ENCODE measurements at regions not wholly inside any gene's neighbourhood (a gene's known extent, or its start where the extent isn't known, plus 50 kb on each side); places are given as distances from the start of the nearest gene placed in this dataset.

- no peaks in the 10 kb centered on the region for H3K79me2 ChIP-seq (ENCODE audit: insufficient read depth, low read length)
- no peaks in the 10 kb centered on the region for H3K9me2 ChIP-seq (replicated peaks; ENCODE audit: insufficient read depth, low read length)
- H3K36me3 ChIP-seq (ENCODE audit: low read length) = no peaks in the 10 kb centered on the region
- H3K4me2 ChIP-seq (ENCODE audit: low read depth, low read length, poor library complexity, severe bottlenecking) = no peak overlapping the region
- no peaks in the 10 kb centered on the region for H3K27me3 ChIP-seq (ENCODE audit: low read length)
- no peak overlapping the region for H3K27ac ChIP-seq (ENCODE audit: low read depth, low read length)
- H3K9ac ChIP-seq (ENCODE audit: low read length) = no peak overlapping the region
- H3F3A ChIP-seq (ENCODE audit: insufficient read depth) = no peaks in the 10 kb centered on the region
- no peak overlapping the region for H3K4me3 ChIP-seq (ENCODE audit: insufficient read depth, low read length, poor library complexity, severe bottlenecking)
- no peak overlapping the region for H2AFZ ChIP-seq (ENCODE audit: low read depth, low read length, severe bottlenecking)
- H3K9me3 ChIP-seq (ENCODE audit: insufficient read depth, low read length) = no peaks in the 10 kb centered on the region
- TF ChIP-seq CTCF (IDR thresholded peaks at IDR 0.05; ENCODE audit: insufficient read depth, low read length, poor library complexity, severe bottlenecking) (no peak), EZH2phosphoT487 (conservative IDR thresholded peaks at IDR 0.05; ENCODE audit: low read length) (no peak)
- H4K20me1 ChIP-seq (ENCODE audit: low read depth, low read length) = no peaks in the 10 kb centered on the region
Observed at GRCh38 chr21:28669971-28670653, 322.6 kb downstream of the LTN1 start.

- no peaks in the 10 kb centered on the region for H3K9me2 ChIP-seq (replicated peaks; ENCODE audit: insufficient read depth, low read length)
- no peak overlapping the region for H3K4me3 ChIP-seq (ENCODE audit: insufficient read depth, low read length, poor library complexity, severe bottlenecking)
- no peaks in the 10 kb centered on the region for H3K36me3 ChIP-seq (ENCODE audit: low read length)
- H3K4me2 ChIP-seq (ENCODE audit: low read depth, low read length, poor library complexity, severe bottlenecking) = no peak overlapping the region
- H3K27me3 ChIP-seq (ENCODE audit: low read length) = no peaks in the 10 kb centered on the region
- no peak overlapping the region for H2AFZ ChIP-seq (ENCODE audit: low read depth, low read length, severe bottlenecking)
- no peaks in the 10 kb centered on the region for H3K79me2 ChIP-seq (ENCODE audit: insufficient read depth, low read length)
- no peak overlapping the region for H3K27ac ChIP-seq (ENCODE audit: low read depth, low read length)
- no peaks in the 10 kb centered on the region for H3F3A ChIP-seq (ENCODE audit: insufficient read depth)
- H3K9me3 ChIP-seq (ENCODE audit: insufficient read depth, low read length) = no peaks in the 10 kb centered on the region
- no peaks in the 10 kb centered on the region for H4K20me1 ChIP-seq (ENCODE audit: low read depth, low read length)
- TF ChIP-seq CTCF (IDR thresholded peaks at IDR 0.05; ENCODE audit: insufficient read depth, low read length, poor library complexity, severe bottlenecking) (no peak), EZH2phosphoT487 (conservative IDR thresholded peaks at IDR 0.05; ENCODE audit: low read length) (no peak)
- no peak overlapping the region for H3K9ac ChIP-seq (ENCODE audit: low read length)
Observed at GRCh38 chr21:28669321-28669720, 323.4 kb downstream of the LTN1 start.

GRCh38 chr21:28663754-28664153, 328.9 kb downstream of the LTN1 start:
- no peaks in the 10 kb centered on the region for H3K27me3 ChIP-seq (ENCODE audit: low read length)
- no peak overlapping the region for H3K4me3 ChIP-seq (ENCODE audit: insufficient read depth, low read length, poor library complexity, severe bottlenecking)
- no peaks in the 10 kb centered on the region for H4K20me1 ChIP-seq (ENCODE audit: low read depth, low read length)
- no peak for TF ChIP-seq CTCF (IDR thresholded peaks at IDR 0.05; ENCODE audit: insufficient read depth, low read length, poor library complexity, severe bottlenecking)
- TF ChIP-seq EZH2phosphoT487 (conservative IDR thresholded peaks at IDR 0.05; ENCODE audit: low read length) = no peak
- no peak overlapping the region for H2AFZ ChIP-seq (ENCODE audit: low read depth, low read length, severe bottlenecking)
- H3K4me2 ChIP-seq (ENCODE audit: low read depth, low read length, poor library complexity, severe bottlenecking) = no peak overlapping the region
- no peak overlapping the region for H3K9ac ChIP-seq (ENCODE audit: low read length)
- no peak overlapping the region for H3K27ac ChIP-seq (ENCODE audit: low read depth, low read length)
- no peaks in the 10 kb centered on the region for H3K36me3 ChIP-seq (ENCODE audit: low read length)
- no peaks in the 10 kb centered on the region for H3F3A ChIP-seq (ENCODE audit: insufficient read depth)
- H3K9me2 ChIP-seq (replicated peaks; ENCODE audit: insufficient read depth, low read length) = no peaks in the 10 kb centered on the region
- no peaks in the 10 kb centered on the region for H3K9me3 ChIP-seq (ENCODE audit: insufficient read depth, low read length)
- no peaks in the 10 kb centered on the region for H3K79me2 ChIP-seq (ENCODE audit: insufficient read depth, low read length)
